ENCODE measurements at regions not wholly inside any gene's neighbourhood (a gene's known extent, or its start where the extent isn't known, plus 50 kb on each side); places are given as distances from the start of the nearest gene placed in this dataset.

- WGBS (ENCODE audit: insufficient coverage) = 27% methylated on average over 2 of the region's 4 CpGs
- no peaks in the 10 kb centered on the region for H3K36me3 ChIP-seq (ENCODE audit: control insufficient read depth, insufficient read depth, low read length)
- DNase-seq = no peak
- H3K4me1 ChIP-seq (ENCODE audit: control insufficient read depth, insufficient read depth, low read length) = peaks cover 9% of the 10 kb centered on the region
- no peak overlapping the region for H3K27ac ChIP-seq (ENCODE audit: low read length)
- H3K27me3 ChIP-seq (ENCODE audit: control insufficient read depth, insufficient read depth, low read length) = peaks cover 2% of the 10 kb centered on the region
- no peak overlapping the region for H3K4me3 ChIP-seq (ENCODE audit: low read length)
- no peaks in the 10 kb centered on the region for H3K9me3 ChIP-seq (replicated peaks; ENCODE audit: control insufficient read depth, low read depth, low read length)
Measured at GRCh38 chr6:14031516-14031915, 86.1 kb upstream of the CD83 start.

- Histone ChIP-seq H3K4me1 (ENCODE audit: control insufficient read depth, insufficient read depth, low read length) (peaks cover 11% of the 10 kb centered on the region), H3K4me3 (ENCODE audit: low read length) (no peak overlapping the region), H3K36me3 (ENCODE audit: control insufficient read depth, insufficient read depth, low read length) (no peaks in the 10 kb centered on the region), H3K9me3 (replicated peaks; ENCODE audit: control insufficient read depth, low read depth, low read length) (no peaks in the 10 kb centered on the region), H3K27me3 (ENCODE audit: control insufficient read depth, insufficient read depth, low read length) (peaks cover 2% of the 10 kb centered on the region), H3K27ac (ENCODE audit: low read length) (no peak overlapping the region)
- WGBS (ENCODE audit: insufficient coverage) = 87% methylated on average over 3 of the region's 14 CpGs
- DNase-seq = no peak
Measured at GRCh38 chr6:14035071-14035847, 82.3 kb upstream of the CD83 start.

GRCh38 chr6:14035874-14036273 lies 81.7 kb upstream of the CD83 start:
- Histone ChIP-seq H3K27me3 (ENCODE audit: control insufficient read depth, insufficient read depth, low read length) (peaks cover 2% of the 10 kb centered on the region), H3K27ac (ENCODE audit: low read length) (no peak overlapping the region), H3K4me3 (ENCODE audit: low read length) (no peak overlapping the region), H3K36me3 (ENCODE audit: control insufficient read depth, insufficient read depth, low read length) (no peaks in the 10 kb centered on the region), H3K4me1 (ENCODE audit: control insufficient read depth, insufficient read depth, low read length) (peaks cover 11% of the 10 kb centered on the region), H3K9me3 (replicated peaks; ENCODE audit: control insufficient read depth, low read depth, low read length) (no peaks in the 10 kb centered on the region)
- no peak for DNase-seq
- WGBS (ENCODE audit: insufficient coverage) = no CpG with 5 or more reads among the region's 3 CpGs

GRCh38 chr6:14036911-14037310 lies 80.7 kb upstream of the CD83 start:
- H3K27ac ChIP-seq (ENCODE audit: low read length) = no peak overlapping the region
- no peaks in the 10 kb centered on the region for H3K9me3 ChIP-seq (replicated peaks; ENCODE audit: control insufficient read depth, low read depth, low read length)
- peaks cover 2% of the 10 kb centered on the region for H3K27me3 ChIP-seq (ENCODE audit: control insufficient read depth, insufficient read depth, low read length)
- no CpG with 5 or more reads among the region's 4 CpGs for WGBS (ENCODE audit: insufficient coverage)
- DNase-seq = no peak
- peaks cover 11% of the 10 kb centered on the region for H3K4me1 ChIP-seq (ENCODE audit: control insufficient read depth, insufficient read depth, low read length)
- H3K36me3 ChIP-seq (ENCODE audit: control insufficient read depth, insufficient read depth, low read length) = no peaks in the 10 kb centered on the region
- H3K4me3 ChIP-seq (ENCODE audit: low read length) = no peak overlapping the region

GRCh38 chr6:14037402-14038277 lies 79.9 kb upstream of the CD83 start:
- peak; percentile 79 for DNase-seq
- H3K27ac ChIP-seq (ENCODE audit: low read length) = no peak overlapping the region
- peaks cover 11% of the 10 kb centered on the region for H3K4me1 ChIP-seq (ENCODE audit: control insufficient read depth, insufficient read depth, low read length)
- 69% methylated on average over 5 of the region's 12 CpGs for WGBS (ENCODE audit: insufficient coverage)
- H3K4me3 ChIP-seq (ENCODE audit: low read length) = no peak overlapping the region
- no peaks in the 10 kb centered on the region for H3K9me3 ChIP-seq (replicated peaks; ENCODE audit: control insufficient read depth, low read depth, low read length)
- H3K36me3 ChIP-seq (ENCODE audit: control insufficient read depth, insufficient read depth, low read length) = no peaks in the 10 kb centered on the region
- peaks cover 2% of the 10 kb centered on the region for H3K27me3 ChIP-seq (ENCODE audit: control insufficient read depth, insufficient read depth, low read length)

- DNase-seq = peak; percentile 34
- peaks cover 11% of the 10 kb centered on the region for H3K4me1 ChIP-seq (ENCODE audit: control insufficient read depth, insufficient read depth, low read length)
- no peaks in the 10 kb centered on the region for H3K27me3 ChIP-seq (ENCODE audit: control insufficient read depth, insufficient read depth, low read length)
- peak overlapping the region; percentile 51 for H3K27ac ChIP-seq (ENCODE audit: low read length)
- WGBS (ENCODE audit: insufficient coverage) = 63% methylated on average over 5 of the region's 8 CpGs
- no peaks in the 10 kb centered on the region for H3K9me3 ChIP-seq (replicated peaks; ENCODE audit: control insufficient read depth, low read depth, low read length)
- H3K4me3 ChIP-seq (ENCODE audit: low read length) = no peak overlapping the region
- H3K36me3 ChIP-seq (ENCODE audit: control insufficient read depth, insufficient read depth, low read length) = no peaks in the 10 kb centered on the region
Measured at GRCh38 chr6:14038467-14039437, 78.8 kb upstream of the CD83 start.

- DNase-seq = no peak
- no peaks in the 10 kb centered on the region for H3K9me3 ChIP-seq (replicated peaks; ENCODE audit: control insufficient read depth, low read depth, low read length)
- H3K27ac ChIP-seq (ENCODE audit: low read length) = no peak overlapping the region
Measured at GRCh38 chr6:14040042-14040441, 77.5 kb upstream of the CD83 start.

GRCh38 chr6:14046476-14047068 lies 71.0 kb upstream of the CD83 start:
- no peaks in the 10 kb centered on the region for H3K36me3 ChIP-seq (ENCODE audit: control insufficient read depth, insufficient read depth, low read length)
- H3K27ac ChIP-seq (ENCODE audit: low read length) = no peak overlapping the region
- no peaks in the 10 kb centered on the region for H3K27me3 ChIP-seq (ENCODE audit: control insufficient read depth, insufficient read depth, low read length)
- no peaks in the 10 kb centered on the region for H3K4me1 ChIP-seq (ENCODE audit: control insufficient read depth, insufficient read depth, low read length)
- DNase-seq = no peak
- H3K9me3 ChIP-seq (replicated peaks; ENCODE audit: control insufficient read depth, low read depth, low read length) = no peaks in the 10 kb centered on the region
- H3K4me3 ChIP-seq (ENCODE audit: low read length) = no peak overlapping the region
- 27% methylated on average over 6 of the region's 8 CpGs for WGBS (ENCODE audit: insufficient coverage)

More at GRCh38 chr6:14040042-14040441, 77.5 kb upstream of the CD83 start:
- Histone ChIP-seq H3K27me3 (ENCODE audit: control insufficient read depth, insufficient read depth, low read length) (no peaks in the 10 kb centered on the region), H3K4me1 (ENCODE audit: control insufficient read depth, insufficient read depth, low read length) (peaks cover 11% of the 10 kb centered on the region), H3K4me3 (ENCODE audit: low read length) (no peak overlapping the region), H3K36me3 (ENCODE audit: control insufficient read depth, insufficient read depth, low read length) (no peaks in the 10 kb centered on the region)

GRCh38 chr6:14047151-14047740 lies 70.3 kb upstream of the CD83 start:
- Histone ChIP-seq H3K36me3 (ENCODE audit: control insufficient read depth, insufficient read depth, low read length) (no peaks in the 10 kb centered on the region), H3K4me1 (ENCODE audit: control insufficient read depth, insufficient read depth, low read length) (no peaks in the 10 kb centered on the region), H3K4me3 (ENCODE audit: low read length) (no peak overlapping the region), H3K9me3 (replicated peaks; ENCODE audit: control insufficient read depth, low read depth, low read length) (no peaks in the 10 kb centered on the region), H3K27me3 (ENCODE audit: control insufficient read depth, insufficient read depth, low read length) (no peaks in the 10 kb centered on the region), H3K27ac (ENCODE audit: low read length) (no peak overlapping the region)
- WGBS (ENCODE audit: insufficient coverage) = 89% methylated on average over 2 of the region's 5 CpGs
- no peak for DNase-seq
